HepG2 (cell line): ENCODE measurements at regions not wholly inside any gene's neighbourhood (a gene's known extent, or its start where the extent isn't known, plus 50 kb on each side); places are given as distances from the start of the nearest gene placed in this dataset.

Experiments used
- CENPX ChIP-seq: sonication (generic); formaldehyde crosslinking; IDR thresholded peaks from 2 replicates; pipeline ENCODE4 v1.9.0; 2021; ENCODE audit warnings: mild to moderate bottlenecking, missing genetic modification reagents, moderate library complexity
- CREM ChIP-seq, 2 experiments: sonication (generic) in 1 of 2; formaldehyde crosslinking in 1 of 2; IDR thresholded peaks; 2 replicates each; pipeline versions ENCODE4 v1.4.0 to v1.6.1; 2016 to 2020; ENCODE audit warnings: antibody characterized with exemption in 1 of 2, mild to moderate bottlenecking in 1 of 2, missing genetic modification reagents in 1 of 2
- HES4 ChIP-seq: sonication (generic); formaldehyde crosslinking; IDR thresholded peaks from 2 replicates; pipeline ENCODE4 v1.9.0; 2021; ENCODE audit warnings: mild to moderate bottlenecking, missing genetic modification reagents, borderline replicate concordance
- NCOA1 ChIP-seq: sonication (generic); formaldehyde crosslinking; IDR thresholded peaks from 2 replicates; pipeline ENCODE4 v1.9.0; 2021; ENCODE audit warnings: missing genetic modification reagents
- SKI ChIP-seq: fragments of 450-650 bp; IDR thresholded peaks from one replicate; pipeline ENCODE4 v1.6.1; 2018; ENCODE audit warnings: mild to moderate bottlenecking; ENCODE audit not compliant: partially characterized antibody
- USF2 ChIP-seq, 2 experiments: sonication (generic) in 1 of 2; formaldehyde crosslinking in 1 of 2; IDR thresholded peaks; 2 replicates each; pipeline versions ENCODE4 v1.5.1 to v1.6.1; 2011 to 2020; ENCODE audit warnings: borderline replicate concordance in 1 of 2, low read depth in 1 of 2, low read length in 1 of 2, mild to moderate bottlenecking in 1 of 2, missing genetic modification reagents in 1 of 2, moderate library complexity in 1 of 2
- ZBTB10 ChIP-seq: sonication (generic); formaldehyde crosslinking; IDR thresholded peaks from 2 replicates; pipeline ENCODE4 v1.4.0; 2020; ENCODE audit warnings: missing genetic modification reagents, borderline replicate concordance
- ZBTB33 ChIP-seq: sonication (generic); formaldehyde crosslinking; IDR thresholded peaks from 2 replicates; pipeline ENCODE4 v1.4.0; 2020; ENCODE audit warnings: missing genetic modification reagents
- ZNF75D ChIP-seq: sonication (generic); formaldehyde crosslinking; IDR thresholded peaks from 2 replicates; pipeline ENCODE4 v1.8.1; 2023; ENCODE audit warnings: missing genetic modification reagents, mild to moderate bottlenecking, borderline replicate concordance
- ZNF782 ChIP-seq: sonication (generic); formaldehyde crosslinking; IDR thresholded peaks from 2 replicates; pipeline ENCODE4 v1.4.0; 2020; ENCODE audit warnings: missing genetic modification reagents, mild to moderate bottlenecking, borderline replicate concordance
- TF ChIP-seq, protein P1 (sequence below): sonication (generic); formaldehyde crosslinking; IDR thresholded peaks from 2 replicates; pipeline ENCODE4 v1.5.0; 2020; ENCODE audit warnings: mild to moderate bottlenecking, missing genetic modification reagents, moderate library complexity

- no peak for TF ChIP-seq NCOA1
- TF ChIP-seq ZNF782, result no peak
- TF ChIP-seq CREM (IDR thresholded peaks at IDR 0.05), result no peak
- no peak for TF ChIP-seq CREM (CRISPR knock-in tag; IDR thresholded peaks at IDR 0.05)
- TF ChIP-seq, protein P1, sequence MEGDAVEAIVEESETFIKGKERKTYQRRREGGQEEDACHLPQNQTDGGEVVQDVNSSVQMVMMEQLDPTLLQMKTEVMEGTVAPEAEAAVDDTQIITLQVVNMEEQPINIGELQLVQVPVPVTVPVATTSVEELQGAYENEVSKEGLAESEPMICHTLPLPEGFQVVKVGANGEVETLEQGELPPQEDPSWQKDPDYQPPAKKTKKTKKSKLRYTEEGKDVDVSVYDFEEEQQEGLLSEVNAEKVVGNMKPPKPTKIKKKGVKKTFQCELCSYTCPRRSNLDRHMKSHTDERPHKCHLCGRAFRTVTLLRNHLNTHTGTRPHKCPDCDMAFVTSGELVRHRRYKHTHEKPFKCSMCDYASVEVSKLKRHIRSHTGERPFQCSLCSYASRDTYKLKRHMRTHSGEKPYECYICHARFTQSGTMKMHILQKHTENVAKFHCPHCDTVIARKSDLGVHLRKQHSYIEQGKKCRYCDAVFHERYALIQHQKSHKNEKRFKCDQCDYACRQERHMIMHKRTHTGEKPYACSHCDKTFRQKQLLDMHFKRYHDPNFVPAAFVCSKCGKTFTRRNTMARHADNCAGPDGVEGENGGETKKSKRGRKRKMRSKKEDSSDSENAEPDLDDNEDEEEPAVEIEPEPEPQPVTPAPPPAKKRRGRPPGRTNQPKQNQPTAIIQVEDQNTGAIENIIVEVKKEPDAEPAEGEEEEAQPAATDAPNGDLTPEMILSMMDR (CRISPR knock-in tag), result no peak
- TF ChIP-seq CENPX, result no peak
- TF ChIP-seq ZBTB33 (CRISPR knock-in tag), result no peak
- TF ChIP-seq ZBTB10, result no peak
- TF ChIP-seq ZNF75D (CRISPR knock-in tag), result no peak
- TF ChIP-seq HES4 (CRISPR knock-in tag), result no peak
- no peak for TF ChIP-seq USF2 (IDR thresholded peaks at IDR 0.05; ENCODE audit: low read depth, low read length)
- no peak for TF ChIP-seq USF2 (CRISPR knock-in tag; IDR thresholded peaks at IDR 0.05; ENCODE audit: borderline replicate concordance)
- TF ChIP-seq SKI, result no peak
These were observed 93.7 kb upstream of the RBBP8 start for GRCh38 chr18:22839340-22839821.
